ENCODE measurements at regions not wholly inside any gene's neighbourhood (a gene's known extent, or its start where the extent isn't known, plus 50 kb on each side); places are given as distances from the start of the nearest gene placed in this dataset.

GRCh38 chr10:62718585-62718984, 85.9 kb upstream of the ADO start:
- TF ChIP-seq POLR2A (IDR thresholded peaks at IDR 0.05) (no peak), POLR2AphosphoS5 (IDR thresholded peaks at IDR 0.05) (no peak)
- TF ChIP-seq, protein P1, sequence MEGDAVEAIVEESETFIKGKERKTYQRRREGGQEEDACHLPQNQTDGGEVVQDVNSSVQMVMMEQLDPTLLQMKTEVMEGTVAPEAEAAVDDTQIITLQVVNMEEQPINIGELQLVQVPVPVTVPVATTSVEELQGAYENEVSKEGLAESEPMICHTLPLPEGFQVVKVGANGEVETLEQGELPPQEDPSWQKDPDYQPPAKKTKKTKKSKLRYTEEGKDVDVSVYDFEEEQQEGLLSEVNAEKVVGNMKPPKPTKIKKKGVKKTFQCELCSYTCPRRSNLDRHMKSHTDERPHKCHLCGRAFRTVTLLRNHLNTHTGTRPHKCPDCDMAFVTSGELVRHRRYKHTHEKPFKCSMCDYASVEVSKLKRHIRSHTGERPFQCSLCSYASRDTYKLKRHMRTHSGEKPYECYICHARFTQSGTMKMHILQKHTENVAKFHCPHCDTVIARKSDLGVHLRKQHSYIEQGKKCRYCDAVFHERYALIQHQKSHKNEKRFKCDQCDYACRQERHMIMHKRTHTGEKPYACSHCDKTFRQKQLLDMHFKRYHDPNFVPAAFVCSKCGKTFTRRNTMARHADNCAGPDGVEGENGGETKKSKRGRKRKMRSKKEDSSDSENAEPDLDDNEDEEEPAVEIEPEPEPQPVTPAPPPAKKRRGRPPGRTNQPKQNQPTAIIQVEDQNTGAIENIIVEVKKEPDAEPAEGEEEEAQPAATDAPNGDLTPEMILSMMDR (IDR thresholded peaks at IDR 0.05) = no peak
- Histone ChIP-seq H3K27ac (no peak overlapping the region), H3K4me1 (replicated peaks) (no peaks in the 10 kb centered on the region), H3K36me3 (no peaks in the 10 kb centered on the region), H3K27me3 (replicated peaks; ENCODE audit: insufficient read depth) (no peaks in the 10 kb centered on the region), H3K4me3 (no peak overlapping the region), H3K9me3 (no peaks in the 10 kb centered on the region)
- 81% methylated on average over 5 of the region's 5 CpGs for WGBS
- intact Hi-C loops (cut with DNase I) = no loop called here
- DNase-seq (ENCODE audit: low spot score) = no peak

DNA sequence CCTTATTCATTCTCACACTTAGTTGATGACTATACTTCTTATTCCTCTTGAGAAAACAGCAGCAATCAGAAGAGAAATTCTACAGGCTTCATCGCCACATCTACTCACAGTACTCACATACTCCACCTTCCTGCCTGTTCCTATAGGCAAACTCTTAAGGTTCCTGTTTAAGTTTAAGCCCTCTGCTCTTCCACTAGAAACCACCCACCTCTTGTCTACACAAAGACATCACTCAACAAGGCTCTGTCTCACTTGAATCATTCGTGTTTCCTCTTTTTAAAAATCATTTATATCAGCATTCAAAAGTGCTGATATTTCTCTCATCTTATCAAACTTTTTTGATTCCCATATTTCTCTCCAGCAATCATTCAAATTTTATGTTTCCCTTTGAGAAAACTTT, 85.5 kb upstream of the ADO start:
- Histone ChIP-seq H3K27ac (no peak overlapping the region), H3K27me3 (replicated peaks; ENCODE audit: insufficient read depth) (no peaks in the 10 kb centered on the region), H3K9me3 (no peaks in the 10 kb centered on the region), H3K4me3 (no peak overlapping the region), H3K4me1 (replicated peaks) (no peaks in the 10 kb centered on the region), H3K36me3 (no peaks in the 10 kb centered on the region)
- TF ChIP-seq, protein P1 (IDR thresholded peaks at IDR 0.05) = no peak
- no peak for TF ChIP-seq POLR2A (IDR thresholded peaks at IDR 0.05)
- no peak for TF ChIP-seq POLR2AphosphoS5 (IDR thresholded peaks at IDR 0.05)
- intact Hi-C loops (cut with DNase I) = no loop called here
- no peak for DNase-seq (ENCODE audit: low spot score)
- 84% methylated on average over 2 of the region's 2 CpGs for WGBS

- 90% methylated on average over 4 of the region's 4 CpGs for WGBS
- Histone ChIP-seq H3K4me3 (no peak overlapping the region), H3K27ac (no peak overlapping the region), H3K27me3 (replicated peaks; ENCODE audit: insufficient read depth) (no peaks in the 10 kb centered on the region), H3K36me3 (no peaks in the 10 kb centered on the region), H3K9me3 (no peaks in the 10 kb centered on the region), H3K4me1 (replicated peaks) (no peaks in the 10 kb centered on the region)
- intact Hi-C loops (cut with DNase I) = no loop called here
- TF ChIP-seq POLR2A (IDR thresholded peaks at IDR 0.05) = no peak
- TF ChIP-seq POLR2AphosphoS5 (IDR thresholded peaks at IDR 0.05) = no peak
- no peak for DNase-seq (ENCODE audit: low spot score)
Observed at GRCh38 chr10:62721687-62722086, 82.8 kb upstream of the ADO start.

DNA sequence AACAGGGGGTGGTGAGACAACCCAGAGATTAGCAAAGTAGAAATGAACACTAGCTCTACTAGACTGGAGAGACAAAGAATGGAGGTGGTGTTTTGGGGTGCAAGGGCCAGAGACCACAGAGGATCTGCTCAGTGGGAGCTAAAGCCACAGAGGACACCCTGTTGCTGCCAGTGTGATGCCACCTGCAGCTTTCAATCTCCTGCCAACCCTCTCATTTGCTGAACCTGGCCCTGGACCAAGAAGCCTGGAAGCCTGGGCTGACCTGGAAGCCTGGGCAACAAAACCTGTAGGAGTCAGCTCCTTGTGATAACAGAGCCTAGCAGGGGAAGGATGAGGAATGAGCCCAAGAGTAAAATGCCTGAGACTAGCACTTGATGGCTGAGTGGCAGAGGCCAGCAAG, 81.1 kb upstream of the ADO start:
- no peak overlapping the region for H3K4me3 ChIP-seq
- no peak for TF ChIP-seq POLR2AphosphoS5 (IDR thresholded peaks at IDR 0.05)
- TF ChIP-seq, protein P1 (IDR thresholded peaks at IDR 0.05) = no peak
- no peak for TF ChIP-seq POLR2A (IDR thresholded peaks at IDR 0.05)
- H3K4me1 ChIP-seq (replicated peaks) = no peaks in the 10 kb centered on the region
- no peak overlapping the region for H3K27ac ChIP-seq
- H3K9me3 ChIP-seq = no peaks in the 10 kb centered on the region
- intact Hi-C loops (cut with DNase I) = no loop called here
- no peaks in the 10 kb centered on the region for H3K36me3 ChIP-seq
- no peak for DNase-seq (ENCODE audit: low spot score)
- no peaks in the 10 kb centered on the region for H3K27me3 ChIP-seq (replicated peaks; ENCODE audit: insufficient read depth)

DNA sequence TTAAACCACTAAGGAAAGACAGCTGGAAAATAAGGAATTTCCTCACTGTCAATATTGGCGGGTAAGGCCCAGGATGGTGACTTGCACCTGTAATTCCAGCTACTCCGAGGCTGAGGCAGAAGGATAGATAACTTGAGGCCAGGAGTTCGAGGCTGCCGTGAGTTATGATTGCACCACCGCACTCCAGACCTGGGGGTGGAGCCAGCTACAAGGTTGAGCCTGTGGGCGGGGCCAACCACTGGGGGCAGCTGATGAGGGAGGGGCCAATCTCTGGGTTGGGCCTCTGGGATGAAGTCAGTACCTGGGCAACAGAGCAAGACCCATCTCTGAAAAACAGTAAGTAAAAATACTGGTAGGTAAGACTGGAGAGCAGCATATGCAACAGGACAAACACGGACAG, 80.1 kb upstream of the ADO start:
- H3K4me1 ChIP-seq (replicated peaks) = no peaks in the 10 kb centered on the region
- H3K27ac ChIP-seq = no peak overlapping the region
- no peak for DNase-seq (ENCODE audit: low spot score)
- no peaks in the 10 kb centered on the region for H3K27me3 ChIP-seq (replicated peaks; ENCODE audit: insufficient read depth)
- TF ChIP-seq POLR2AphosphoS5 (IDR thresholded peaks at IDR 0.05) (no peak), POLR2A (IDR thresholded peaks at IDR 0.05) (no peak)
- TF ChIP-seq, protein P1 (IDR thresholded peaks at IDR 0.05) = no peak
- intact Hi-C loops (cut with DNase I) = no loop called here
- no peaks in the 10 kb centered on the region for H3K36me3 ChIP-seq
- H3K9me3 ChIP-seq = no peaks in the 10 kb centered on the region
- no peak overlapping the region for H3K4me3 ChIP-seq
- WGBS = 94% methylated on average over 7 of the region's 7 CpGs
